Skeletal muscle cell (primary cell): ENCODE measurements at regions not wholly inside any gene's neighbourhood (a gene's known extent, or its start where the extent isn't known, plus 50 kb on each side); places are given as distances from the start of the nearest gene placed in this dataset.

Experiments used
- DNase-seq: peaks from one replicate; pipeline ENCODE4 v3.0.0-alpha.2; 2010; ENCODE audit warnings: low read depth
- H3K4me3 ChIP-seq: 2 replicates; pipeline ENCODE4 v1.5.1; 2011; ENCODE audit warnings: low read depth, mild to moderate bottlenecking, control low read depth, low read length, moderate library complexity

DNA sequence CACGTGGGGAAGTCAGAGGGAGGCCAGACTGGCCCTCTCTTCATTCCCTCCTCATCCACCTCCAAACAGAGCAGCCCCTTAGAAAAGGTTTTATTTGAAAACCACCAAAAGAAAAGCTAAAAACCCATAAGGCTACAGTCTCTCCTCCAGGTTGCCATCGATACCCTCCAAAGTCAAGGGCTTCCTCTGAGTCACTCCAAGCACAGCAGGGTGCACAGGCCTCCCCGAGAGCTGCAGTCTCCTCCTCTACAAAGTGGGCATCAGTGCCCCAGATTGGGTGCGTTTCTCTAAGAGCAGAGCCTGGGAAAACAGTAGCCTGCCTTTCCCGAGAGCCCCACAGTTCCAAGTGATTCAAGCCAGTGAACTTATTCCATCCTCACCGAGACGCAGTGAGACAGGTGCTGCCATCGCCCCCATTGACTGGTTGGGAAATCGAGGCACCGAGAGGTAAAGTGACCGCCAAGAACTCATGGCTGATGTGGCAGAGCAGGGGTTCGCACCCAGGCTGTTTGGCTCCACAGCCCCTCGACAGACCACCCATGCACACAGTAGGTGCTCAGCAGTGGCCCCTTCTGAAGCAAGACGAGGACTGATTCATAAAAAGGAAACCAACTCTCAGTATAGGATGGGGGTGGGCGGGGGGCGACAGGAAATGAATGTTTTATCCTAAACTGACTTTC is 91.7 kb upstream of the SHISAL1 start:
- H3K4me3 ChIP-seq, result no peak overlapping the region
- DNase-seq, result no peak

DNA sequence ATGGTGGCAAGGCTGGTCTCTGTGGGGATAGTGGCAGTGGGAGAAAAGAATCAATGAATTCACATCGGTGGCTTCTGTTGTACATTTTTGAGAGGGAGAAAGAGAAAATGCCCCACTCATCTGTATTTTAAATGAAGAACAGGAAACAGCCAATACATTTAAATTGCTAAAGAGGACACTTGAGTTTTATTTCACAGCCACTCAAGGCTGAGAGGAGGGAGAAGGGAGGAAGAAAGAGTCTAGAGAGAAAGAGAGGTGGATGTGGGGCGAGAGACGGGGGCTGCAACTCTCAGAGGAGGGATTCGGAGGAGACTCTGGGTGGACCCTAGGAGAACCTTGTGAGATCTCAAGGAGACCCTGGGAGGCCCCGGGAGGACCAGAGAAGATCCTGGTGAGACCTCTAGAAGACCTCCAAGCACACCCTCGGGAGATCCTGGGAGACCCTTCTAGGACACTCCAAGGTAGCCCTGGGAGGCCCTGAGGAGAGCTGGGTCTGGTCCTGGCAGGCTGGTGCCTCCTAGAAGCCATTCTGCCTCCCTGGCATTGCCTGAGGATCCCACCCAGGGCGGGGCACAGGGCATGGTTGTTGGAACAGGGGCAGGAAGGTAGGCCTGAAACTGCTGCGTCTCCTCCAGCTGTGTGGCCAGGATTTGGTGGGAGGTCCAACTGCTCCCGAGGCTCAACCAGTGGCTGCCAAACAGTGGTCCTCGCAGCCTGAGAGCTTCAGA is 91.0 kb upstream of the SHISAL1 start:
- DNase-seq, result no peak
- no peak overlapping the region for H3K4me3 ChIP-seq

DNA sequence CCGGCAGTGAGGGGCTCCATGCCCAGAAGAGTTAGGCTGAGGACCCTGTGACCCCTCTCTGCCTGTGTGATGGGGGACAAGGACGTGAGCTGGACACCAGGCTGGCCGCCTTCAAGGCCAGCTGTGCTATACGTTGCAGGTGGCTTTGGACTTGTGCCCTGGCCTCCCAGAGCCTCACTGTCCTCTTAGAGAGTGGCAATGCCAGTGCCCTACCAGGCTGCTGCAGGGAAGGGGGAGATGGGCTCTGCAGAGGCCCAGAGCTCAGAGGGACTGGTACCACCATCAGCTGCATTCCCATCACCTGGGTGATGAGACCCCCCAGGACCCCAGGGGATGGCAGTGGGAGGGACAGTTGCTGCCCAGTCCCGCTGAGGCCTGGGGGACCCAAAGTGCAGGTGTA is 90.4 kb upstream of the SHISAL1 start:
- DNase-seq, result no peak
- H3K4me3 ChIP-seq, result no peak overlapping the region

DNA sequence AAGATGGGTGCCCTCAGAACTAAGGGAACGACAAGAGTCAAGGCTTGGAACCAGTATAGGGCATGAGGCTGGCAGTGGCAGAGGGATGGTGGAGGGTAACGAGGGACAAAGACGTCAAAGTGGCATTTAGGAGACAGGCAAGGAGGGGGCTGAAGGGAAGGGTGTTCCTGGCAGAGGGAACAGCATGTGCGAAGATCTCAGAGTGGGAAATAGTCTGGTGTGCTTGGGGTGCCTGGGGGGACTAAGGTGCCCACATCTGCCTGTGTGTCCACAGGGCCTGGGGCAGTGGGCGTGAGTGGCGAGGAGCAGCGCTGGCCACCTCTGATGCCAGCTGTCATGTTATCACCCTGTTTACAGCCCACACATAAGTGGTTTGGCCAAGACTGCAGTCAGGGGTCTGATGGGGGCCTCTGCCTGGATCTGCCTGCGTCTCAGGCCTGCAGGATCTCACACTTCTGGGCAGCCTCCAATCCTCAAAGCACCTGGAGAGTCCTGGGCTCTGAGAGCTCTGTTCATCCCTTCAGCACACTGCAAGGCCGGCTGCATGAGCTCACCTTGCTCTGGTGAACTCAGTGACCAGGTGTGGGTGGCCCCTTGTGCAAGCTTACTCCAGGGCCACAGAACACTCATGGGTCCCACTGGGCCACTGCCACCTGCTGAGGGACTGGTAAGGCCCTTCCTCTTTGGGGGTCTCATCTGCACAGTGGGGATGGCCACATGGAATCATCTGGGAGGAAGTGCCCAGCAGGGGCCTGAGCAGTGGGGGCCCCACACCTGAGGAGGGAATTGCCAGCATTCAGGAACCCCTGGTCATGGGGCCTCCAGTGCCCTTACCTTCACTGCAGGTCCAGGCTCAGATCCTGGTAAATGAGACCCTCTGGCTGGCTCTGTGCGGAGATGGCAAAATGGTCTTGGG is 89.7 kb upstream of the SHISAL1 start:
- no peak overlapping the region for H3K4me3 ChIP-seq
- no peak for DNase-seq

DNA sequence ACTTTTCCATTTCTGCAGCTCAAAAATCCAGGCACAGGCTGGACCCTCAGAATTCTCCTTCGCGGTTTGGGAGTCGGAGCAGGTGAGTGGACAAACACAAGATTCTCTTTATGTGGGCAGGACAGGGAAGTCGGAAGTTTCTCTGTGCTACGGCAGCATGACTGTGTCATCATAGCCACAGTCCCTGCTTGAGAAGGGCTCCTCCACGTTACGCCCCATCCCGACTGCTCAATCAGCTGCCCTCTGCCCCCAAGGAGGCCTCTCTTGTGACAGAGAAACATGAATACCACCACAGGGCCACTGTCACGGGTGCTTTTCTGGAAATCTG is 89.0 kb upstream of the SHISAL1 start:
- no peak overlapping the region for H3K4me3 ChIP-seq
- no peak for DNase-seq

DNA sequence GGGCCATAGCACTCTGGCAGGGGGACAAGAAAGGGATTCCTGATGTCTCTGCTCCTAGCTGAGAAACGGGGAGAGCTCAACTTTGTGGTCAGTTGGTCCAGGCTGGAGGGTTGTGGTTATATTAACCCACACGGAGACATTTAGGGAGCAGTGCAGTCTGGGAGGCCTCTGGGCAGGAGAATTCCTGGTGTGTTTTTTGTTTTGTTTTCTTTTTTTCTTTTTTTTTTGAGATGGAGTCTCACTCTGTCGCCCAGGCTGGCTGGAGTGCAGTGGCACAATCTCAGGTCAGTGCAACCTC is 88.0 kb upstream of the SHISAL1 start:
- H3K4me3 ChIP-seq, result no peak overlapping the region
- no peak for DNase-seq

DNA sequence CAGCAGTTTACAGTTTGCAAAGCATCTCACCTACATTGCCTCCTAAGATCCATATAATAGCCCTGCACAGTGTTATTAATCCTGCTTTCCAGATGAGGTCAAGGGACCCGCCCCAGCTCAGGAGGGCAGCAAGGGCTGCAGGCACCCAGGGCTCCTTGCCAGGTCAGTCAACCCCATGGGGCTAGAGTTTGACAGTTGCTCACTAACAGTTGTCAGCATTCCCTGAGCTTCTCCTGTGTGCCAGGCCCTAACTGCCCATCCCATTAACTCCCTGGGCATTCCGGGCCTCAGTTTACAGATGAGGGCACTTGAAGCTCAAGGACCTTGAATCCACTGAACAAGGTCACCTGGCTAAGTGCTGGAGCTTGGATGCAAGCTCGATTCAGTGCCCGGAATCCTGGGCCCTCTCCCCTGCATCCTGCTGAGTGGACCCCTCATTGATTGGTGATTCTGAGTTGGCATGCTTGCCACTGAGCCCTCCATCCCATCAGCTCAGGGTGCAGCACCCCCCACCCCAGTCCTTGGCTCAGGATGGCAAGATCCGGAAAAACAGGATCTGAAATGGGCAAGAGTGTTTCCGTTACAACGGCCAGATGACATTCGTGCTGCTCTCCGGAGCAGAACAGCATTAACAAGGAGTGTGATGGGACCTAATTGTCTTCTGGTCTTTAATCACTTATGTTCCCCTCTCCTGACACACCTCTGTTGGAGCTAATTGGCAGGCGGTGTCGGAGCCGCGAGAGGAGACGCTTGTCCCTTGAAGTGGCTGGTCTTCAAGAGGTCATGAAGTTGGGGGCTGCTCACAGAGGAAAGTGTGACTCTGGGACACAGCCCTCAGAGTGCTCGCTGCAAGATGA is 87.4 kb upstream of the SHISAL1 start:
- no peak for DNase-seq
- H3K4me3 ChIP-seq, result no peak overlapping the region

DNA sequence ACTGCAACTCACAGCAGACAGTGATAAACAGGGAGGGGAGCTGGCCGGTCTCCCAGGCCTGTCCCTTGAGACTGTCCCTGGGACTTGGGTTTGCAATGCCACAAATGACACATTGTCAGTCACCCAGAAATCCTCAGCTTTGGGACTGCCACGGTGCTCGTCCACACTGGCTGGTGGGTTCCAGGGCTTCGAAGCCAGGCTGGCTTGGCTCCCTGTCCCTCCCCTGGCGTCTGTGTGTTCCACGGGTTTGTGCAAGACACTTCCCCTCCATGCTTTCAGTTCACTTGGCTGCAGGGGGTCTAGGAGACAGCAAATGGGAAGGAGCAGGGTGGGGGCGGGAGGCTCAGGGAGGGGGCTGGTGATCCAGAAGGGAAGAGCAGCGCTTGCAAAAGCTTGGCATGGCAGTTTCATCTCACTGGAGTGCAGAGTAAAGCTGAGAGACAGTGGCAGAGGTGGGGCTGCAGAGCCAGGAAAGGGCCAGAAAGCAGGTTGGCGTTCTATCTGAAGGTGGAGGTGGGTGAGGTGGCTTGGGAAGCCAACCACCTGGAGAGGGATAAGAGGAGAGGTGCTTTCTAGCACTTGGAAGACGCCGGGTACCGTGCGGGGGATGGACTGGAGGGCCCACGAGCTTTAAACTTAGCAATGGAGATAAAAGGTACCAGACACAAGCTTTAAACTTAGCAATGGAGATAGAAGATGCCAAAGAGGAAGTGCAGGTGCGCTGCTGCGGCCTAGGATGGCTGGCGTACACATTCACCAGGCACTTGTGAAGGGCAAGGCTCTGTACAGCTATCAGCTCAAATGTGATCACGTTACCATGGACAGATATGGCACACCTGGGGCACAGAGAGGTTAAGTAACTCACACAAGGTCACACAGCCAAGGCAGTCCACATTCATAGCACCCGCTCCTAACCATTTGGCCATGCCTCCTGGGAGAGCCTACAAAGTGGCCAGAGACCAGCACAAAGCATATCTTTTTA is 86.4 kb upstream of the SHISAL1 start:
- no peak overlapping the region for H3K4me3 ChIP-seq
- DNase-seq, result no peak

DNA sequence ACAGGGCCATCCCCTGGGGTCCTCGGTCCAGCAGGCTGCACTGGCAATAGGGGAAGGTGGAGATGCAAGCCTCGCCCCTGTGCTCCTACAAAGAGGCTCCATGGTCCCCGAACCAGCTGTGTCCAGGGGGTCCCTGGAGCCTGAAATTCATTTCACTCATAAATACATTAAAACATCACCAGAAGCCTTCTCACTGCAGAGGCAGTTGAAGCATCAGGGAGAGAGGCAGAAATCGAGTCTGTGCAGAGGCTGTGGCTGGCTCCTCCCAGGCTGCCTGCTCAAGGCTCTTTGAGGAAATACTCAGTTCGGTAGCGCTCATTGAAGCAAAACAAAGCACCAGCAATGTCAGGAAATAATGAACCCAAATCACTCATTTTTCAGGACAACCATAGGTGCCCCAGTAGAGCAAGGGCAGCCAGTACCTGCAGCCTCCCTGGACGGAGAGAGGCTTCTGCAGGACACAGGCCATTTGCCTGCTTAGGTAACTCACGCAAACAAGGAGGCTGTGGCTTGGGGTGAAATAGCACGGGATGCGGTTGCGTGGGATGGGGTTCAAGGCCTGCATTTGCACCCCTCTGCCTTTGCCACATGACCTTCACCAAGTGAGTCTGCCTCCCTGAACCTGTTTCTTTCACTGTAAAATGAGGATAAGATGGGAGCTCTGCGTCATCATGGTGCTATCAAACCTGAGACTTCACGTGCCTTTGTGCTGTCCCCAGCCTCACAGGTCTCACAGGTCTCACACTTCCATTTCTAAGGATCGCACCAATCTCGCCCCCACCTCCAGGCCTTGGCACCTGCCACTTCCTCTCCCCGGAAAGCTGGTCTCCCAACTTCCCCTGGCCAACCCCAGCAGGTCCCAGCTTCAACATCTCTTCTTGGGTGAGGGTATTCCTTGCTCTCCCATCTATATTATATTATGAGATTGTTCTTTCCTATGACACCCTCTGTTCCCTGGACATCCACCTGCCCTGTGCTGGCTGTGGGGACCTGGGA is 84.3 kb upstream of the SHISAL1 start:
- no peak for DNase-seq
- no peak overlapping the region for H3K4me3 ChIP-seq

DNA sequence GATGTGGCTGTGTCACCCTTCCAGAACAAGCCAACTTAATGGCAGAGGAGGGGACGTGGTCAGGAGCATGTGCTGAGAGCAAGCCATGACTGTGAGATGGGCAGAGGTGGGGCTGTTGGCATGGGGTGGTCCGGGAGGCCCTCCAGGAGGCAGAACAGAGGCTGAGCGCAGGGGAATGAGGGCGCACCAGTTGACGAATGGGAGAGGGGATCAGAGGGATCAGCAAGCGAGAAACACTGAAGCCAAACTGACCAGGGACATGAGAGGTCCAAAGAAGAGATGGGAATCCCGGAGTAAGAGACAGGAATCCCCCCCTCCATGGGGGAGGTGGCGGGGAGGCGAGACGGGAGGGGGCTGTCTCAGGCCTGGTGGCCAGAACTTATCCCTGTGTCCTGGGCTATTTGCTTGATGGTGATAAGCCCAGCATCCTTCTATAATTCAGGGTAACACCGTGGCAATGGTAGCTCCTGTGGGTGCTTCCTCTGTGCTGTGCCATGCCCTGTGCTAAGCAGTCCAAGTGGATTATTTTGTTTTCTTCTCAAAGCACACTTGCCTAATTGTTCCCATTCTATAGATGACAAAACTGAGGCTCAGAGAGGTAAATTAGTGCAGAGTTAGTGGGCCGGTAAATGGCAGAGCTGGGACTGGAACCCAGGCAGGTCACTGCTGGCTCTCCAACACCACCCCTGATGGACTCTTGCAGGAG is 83.4 kb upstream of the SHISAL1 start:
- no peak overlapping the region for H3K4me3 ChIP-seq
- no peak for DNase-seq

DNA sequence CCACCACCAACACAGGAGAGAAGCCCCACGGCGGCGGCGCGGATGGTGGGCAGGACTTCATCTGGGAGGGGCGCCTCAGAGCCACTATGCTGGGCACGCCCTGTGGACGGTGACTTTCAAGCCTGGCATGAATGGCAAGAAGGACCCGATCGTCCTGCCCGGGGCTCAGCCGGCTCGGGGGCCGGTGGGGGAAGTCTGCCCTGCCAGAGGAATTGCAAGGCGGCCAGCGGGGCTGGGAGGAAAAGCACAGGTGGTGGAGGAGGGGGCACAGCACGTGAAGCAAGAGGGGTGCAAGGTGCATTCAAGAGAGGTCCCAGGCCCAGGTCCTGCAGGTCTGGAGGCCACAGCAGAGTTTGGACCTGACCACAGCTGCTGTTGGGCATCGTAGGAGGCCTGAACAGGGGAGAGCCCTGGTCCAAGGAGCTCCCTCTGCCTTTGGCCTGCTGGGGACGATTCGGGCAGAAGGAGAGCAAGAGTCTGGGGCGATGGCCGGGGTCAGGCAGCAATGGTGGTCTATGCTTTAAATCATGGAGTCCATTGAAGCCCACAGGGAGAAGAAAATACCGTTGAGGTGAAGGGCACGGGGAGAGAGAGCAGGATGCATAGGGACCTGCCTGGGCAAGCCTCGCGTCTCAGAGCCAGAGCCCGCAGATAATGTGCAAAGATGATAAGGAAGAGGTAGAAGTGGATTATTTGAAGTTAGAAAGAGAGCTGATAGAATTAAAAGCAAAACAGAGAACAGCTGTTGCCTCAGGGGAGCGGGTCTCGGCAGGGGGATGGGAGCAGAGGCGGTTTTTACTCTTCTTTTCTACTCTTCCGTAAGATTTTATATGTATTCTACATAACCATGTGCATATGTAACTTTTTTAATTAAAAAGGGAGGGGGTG is 82.6 kb upstream of the SHISAL1 start:
- no peak overlapping the region for H3K4me3 ChIP-seq
- DNase-seq, result no peak

DNA sequence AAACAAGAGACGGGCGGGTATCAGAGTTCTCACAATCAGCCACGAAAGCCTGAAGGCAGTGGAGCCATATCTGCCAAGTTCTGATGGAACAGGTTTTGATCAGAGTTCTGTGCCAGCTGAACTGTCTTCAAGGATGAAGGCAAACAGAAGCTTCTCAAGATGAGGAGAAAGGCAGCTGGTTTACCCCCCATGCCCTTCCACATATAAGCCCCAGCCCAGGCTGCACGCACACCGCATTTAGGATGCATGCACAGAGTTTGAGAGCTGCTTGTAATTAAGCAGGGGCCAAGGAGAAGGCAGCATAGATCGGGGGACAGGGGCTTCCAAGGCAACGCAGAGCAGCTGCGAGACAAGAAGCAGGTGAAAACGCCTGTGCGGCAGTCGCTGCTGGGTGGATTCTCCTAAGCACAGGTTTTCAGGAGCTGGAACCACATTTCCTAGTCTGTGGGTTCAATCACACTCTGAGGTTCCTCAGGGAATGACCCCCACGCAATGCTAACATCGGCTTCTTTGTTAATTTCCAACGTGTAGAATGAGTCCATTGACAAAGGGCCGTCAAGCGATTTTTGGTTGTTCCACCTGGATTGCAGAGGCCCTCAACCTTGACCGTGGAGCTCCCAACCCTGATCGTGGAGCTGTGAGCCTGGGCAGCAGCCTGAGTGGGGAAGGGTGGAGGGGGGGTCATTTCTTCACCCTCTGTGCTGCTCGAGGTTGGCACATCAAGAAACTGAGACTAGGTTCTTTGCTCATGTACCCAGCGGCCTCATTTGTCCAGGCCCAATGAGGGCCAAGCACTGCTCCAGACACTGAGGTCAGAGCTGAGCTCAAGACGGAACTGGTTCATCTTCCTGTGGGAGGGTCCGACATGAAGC is 81.7 kb upstream of the SHISAL1 start:
- DNase-seq, result no peak
- no peak overlapping the region for H3K4me3 ChIP-seq

DNA sequence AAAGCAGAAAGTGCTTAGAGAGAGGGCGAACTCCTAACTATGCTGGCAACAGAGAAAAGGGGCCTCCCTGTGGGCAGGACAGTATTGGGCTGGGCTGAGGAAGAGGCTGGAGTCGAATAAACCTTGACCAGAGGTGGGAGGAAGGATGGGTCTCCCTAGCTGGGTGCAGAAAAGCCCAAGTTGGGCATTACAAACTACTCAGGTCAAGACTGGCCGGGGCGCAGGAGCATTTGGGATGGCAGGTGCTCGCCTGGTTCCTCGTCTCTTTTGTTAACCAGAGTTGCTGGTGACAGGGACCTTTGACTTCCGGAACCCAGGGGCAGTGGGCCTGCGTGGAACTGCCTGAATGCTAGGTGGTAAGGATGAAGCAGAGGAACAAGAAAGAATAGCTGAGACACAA is 80.3 kb upstream of the SHISAL1 start:
- no peak for DNase-seq
- no peak overlapping the region for H3K4me3 ChIP-seq

DNA sequence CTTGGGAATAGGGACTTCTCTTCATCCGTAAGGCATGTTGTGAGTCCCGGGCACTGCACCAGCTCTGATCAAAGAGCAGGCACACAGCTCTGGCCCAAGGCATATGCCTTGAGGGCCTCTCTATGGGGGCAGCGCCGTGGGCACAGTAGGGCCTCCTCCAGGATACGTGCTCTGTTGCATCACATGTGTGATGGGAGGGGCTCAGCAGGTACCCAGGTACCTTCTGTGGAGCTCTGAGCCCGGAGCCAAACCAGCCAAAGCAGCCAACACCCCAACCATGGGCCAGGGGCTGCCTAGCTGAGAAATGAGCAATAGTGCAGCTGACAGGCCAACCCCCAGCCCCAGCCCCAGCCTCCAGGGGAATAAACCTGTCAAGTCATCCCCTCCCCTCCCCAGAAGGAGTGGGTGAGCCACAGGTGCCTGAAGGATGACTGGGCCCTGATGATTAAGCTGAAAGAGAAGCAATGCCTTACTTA is 79.7 kb upstream of the SHISAL1 start:
- H3K4me3 ChIP-seq, result no peak overlapping the region
- no peak for DNase-seq
